ENCODE measurements at regions not wholly inside any gene's neighbourhood (a gene's known extent, or its start where the extent isn't known, plus 50 kb on each side); places are given as distances from the start of the nearest gene placed in this dataset.

DNA sequence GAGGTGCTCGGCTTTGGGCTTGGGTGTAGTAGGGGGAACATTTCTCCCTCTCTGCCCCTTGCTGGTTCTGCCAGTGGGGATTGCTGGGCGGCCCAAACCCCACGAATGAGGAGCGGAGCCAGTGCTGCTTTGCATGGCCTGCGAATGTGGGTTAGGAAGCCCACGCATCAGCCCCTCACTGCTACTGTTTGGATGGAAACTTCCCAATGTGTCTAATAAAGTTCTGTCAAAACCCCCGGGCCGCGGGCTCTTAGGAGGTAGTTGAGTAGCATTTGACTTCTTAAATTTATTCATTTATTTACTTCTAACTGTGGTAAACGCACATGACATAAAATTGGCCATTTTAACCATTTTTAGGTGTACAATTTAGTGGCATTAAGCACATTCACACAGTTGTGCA, 161.3 kb upstream of the FHL2 start:
- H3K4me3 ChIP-seq (ENCODE audit: insufficient read depth, low read depth, low read length, poor library complexity, severe bottlenecking): no peak overlapping the region
- H3K9me3 ChIP-seq (ENCODE audit: control insufficient read depth, low read length): no peaks in the 10 kb centered on the region
- no peaks in the 10 kb centered on the region for H3K36me3 ChIP-seq (ENCODE audit: control insufficient read depth, insufficient read depth, low read length)
- H3K27ac ChIP-seq (ENCODE audit: insufficient read depth, low read length, poor library complexity, severe bottlenecking): no peak overlapping the region
- H3K4me1 ChIP-seq (ENCODE audit: control insufficient read depth, insufficient read depth, low read length, poor library complexity, severe bottlenecking): no peaks in the 10 kb centered on the region
- H3K27me3 ChIP-seq (replicated peaks; ENCODE audit: control insufficient read depth, insufficient read depth, low read length, poor library complexity, severe bottlenecking): peaks cover 2% of the 10 kb centered on the region
- no peak for DNase-seq

DNA sequence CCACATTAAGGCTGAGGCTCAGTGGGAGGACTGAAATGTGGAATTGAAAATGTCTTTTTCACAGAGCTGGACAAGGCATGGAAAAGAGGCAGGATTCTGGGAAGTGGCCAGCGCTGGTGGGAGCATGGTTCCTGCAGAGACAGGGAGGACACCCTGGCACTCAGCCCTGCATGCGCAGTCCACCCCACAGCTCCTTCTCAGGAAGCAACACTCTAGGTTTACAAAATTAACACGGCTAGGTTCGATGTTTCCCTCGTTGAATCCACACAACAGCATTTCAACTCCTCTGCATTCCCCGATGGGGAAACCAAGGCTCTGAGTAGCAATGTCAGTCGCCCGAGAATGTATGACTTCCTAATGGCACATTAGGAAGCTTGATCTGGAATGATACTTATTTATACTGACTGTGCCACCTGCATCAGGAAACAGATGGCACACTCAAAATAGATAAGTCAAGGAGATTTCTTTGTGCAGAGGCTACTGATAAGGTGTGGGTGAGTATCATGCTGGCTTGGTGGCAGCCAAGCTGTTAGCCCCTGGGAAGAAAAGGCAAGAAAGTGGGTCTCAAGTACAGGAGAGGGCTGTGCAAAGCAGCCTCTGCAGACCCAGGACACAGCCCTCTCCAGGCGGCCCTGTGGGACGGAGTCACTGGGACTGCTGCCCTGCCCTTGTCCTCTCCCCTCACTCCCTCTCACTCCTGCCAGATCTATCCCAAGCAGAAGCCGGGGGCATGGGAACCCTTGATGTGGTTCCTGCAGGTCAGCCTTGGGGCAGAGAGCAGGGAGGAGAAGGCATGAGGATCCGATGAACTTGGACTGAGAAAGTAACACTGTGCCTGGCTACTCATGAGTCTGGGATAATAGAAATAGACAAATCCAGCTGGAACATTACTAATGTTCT, 158.4 kb upstream of the FHL2 start:
- DNase-seq: no peak
- peaks cover 2% of the 10 kb centered on the region for H3K27me3 ChIP-seq (replicated peaks; ENCODE audit: control insufficient read depth, insufficient read depth, low read length, poor library complexity, severe bottlenecking)

GRCh38 chr2:105556366-105556765, 157.5 kb upstream of the FHL2 start:
- Histone ChIP-seq H3K27ac (ENCODE audit: insufficient read depth, low read length, poor library complexity, severe bottlenecking) (no peak overlapping the region), H3K27me3 (replicated peaks; ENCODE audit: control insufficient read depth, insufficient read depth, low read length, poor library complexity, severe bottlenecking) (peaks cover 2% of the 10 kb centered on the region), H3K4me1 (ENCODE audit: control insufficient read depth, insufficient read depth, low read length, poor library complexity, severe bottlenecking) (no peaks in the 10 kb centered on the region), H3K9me3 (ENCODE audit: control insufficient read depth, low read length) (no peaks in the 10 kb centered on the region), H3K36me3 (ENCODE audit: control insufficient read depth, insufficient read depth, low read length) (no peaks in the 10 kb centered on the region), H3K4me3 (ENCODE audit: insufficient read depth, low read depth, low read length, poor library complexity, severe bottlenecking) (no peak overlapping the region)
- no peak for DNase-seq

More for the DNA sequence above, 158.4 kb upstream of the FHL2 start:
- Histone ChIP-seq H3K4me3 (ENCODE audit: insufficient read depth, low read depth, low read length, poor library complexity, severe bottlenecking) (no peak overlapping the region), H3K27ac (ENCODE audit: insufficient read depth, low read length, poor library complexity, severe bottlenecking) (no peak overlapping the region), H3K36me3 (ENCODE audit: control insufficient read depth, insufficient read depth, low read length) (no peaks in the 10 kb centered on the region), H3K4me1 (ENCODE audit: control insufficient read depth, insufficient read depth, low read length, poor library complexity, severe bottlenecking) (no peaks in the 10 kb centered on the region), H3K9me3 (ENCODE audit: control insufficient read depth, low read length) (no peaks in the 10 kb centered on the region)

DNA sequence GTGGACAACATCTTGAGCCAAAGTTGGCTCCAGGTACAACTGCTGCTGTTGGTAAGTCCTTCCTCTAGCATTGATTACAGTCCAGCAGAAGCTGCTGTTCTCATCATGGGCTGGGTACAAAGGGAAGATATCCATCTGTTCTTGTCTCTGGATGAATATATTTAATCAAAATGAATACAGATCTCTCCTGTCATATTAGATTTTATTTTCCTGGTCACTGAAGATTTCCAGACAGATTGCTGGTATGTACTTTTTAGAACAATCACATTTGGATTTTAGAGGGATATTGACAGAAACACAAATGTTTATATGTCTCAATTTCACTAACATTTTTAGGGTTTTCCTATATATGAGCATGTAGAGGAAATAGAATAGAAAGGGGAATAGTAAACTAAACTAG, 155.4 kb upstream of the FHL2 start:
- H3K9me3 ChIP-seq (ENCODE audit: control insufficient read depth, low read length): no peaks in the 10 kb centered on the region
- no peak for DNase-seq
- no peak overlapping the region for H3K4me3 ChIP-seq (ENCODE audit: insufficient read depth, low read depth, low read length, poor library complexity, severe bottlenecking)
- peaks cover 2% of the 10 kb centered on the region for H3K27me3 ChIP-seq (replicated peaks; ENCODE audit: control insufficient read depth, insufficient read depth, low read length, poor library complexity, severe bottlenecking)
- no peaks in the 10 kb centered on the region for H3K4me1 ChIP-seq (ENCODE audit: control insufficient read depth, insufficient read depth, low read length, poor library complexity, severe bottlenecking)
- no peak overlapping the region for H3K27ac ChIP-seq (ENCODE audit: insufficient read depth, low read length, poor library complexity, severe bottlenecking)
- no peaks in the 10 kb centered on the region for H3K36me3 ChIP-seq (ENCODE audit: control insufficient read depth, insufficient read depth, low read length)

DNA sequence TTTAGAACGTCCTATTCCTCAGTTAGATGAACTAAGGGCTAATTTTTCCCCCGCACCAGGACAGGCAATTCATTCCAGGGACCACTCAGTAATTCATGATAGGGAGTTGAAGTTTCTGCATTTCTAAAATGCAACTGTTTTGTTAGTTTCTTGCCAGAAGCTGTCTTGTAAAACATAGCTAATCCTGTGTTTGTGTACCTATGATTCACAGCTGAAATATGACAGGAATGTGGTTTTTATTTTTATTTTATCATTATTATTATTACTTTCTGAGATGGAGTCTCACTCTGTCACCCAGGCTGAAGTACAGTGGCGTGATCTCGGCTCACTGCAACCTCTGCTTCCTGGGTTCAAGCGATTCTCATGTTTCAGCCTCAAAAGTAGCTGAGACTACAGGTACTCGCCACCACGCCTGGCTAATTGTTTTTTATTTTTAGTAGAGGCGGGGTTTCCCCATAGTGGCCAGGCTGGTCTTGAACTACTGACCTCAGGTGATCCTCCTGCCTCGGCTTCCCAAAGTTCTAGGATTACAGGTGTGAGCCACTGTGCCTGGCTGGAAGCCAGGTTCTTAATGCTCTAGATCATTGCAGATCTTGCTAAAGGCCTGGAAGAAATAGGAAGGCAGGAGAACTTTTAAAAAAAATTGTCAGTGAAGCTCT, 154.8 kb upstream of the FHL2 start:
- H3K4me3 ChIP-seq (ENCODE audit: insufficient read depth, low read depth, low read length, poor library complexity, severe bottlenecking): no peak overlapping the region
- no peaks in the 10 kb centered on the region for H3K4me1 ChIP-seq (ENCODE audit: control insufficient read depth, insufficient read depth, low read length, poor library complexity, severe bottlenecking)
- no peaks in the 10 kb centered on the region for H3K36me3 ChIP-seq (ENCODE audit: control insufficient read depth, insufficient read depth, low read length)
- DNase-seq: no peak
- peaks cover 2% of the 10 kb centered on the region for H3K27me3 ChIP-seq (replicated peaks; ENCODE audit: control insufficient read depth, insufficient read depth, low read length, poor library complexity, severe bottlenecking)
- no peaks in the 10 kb centered on the region for H3K9me3 ChIP-seq (ENCODE audit: control insufficient read depth, low read length)
- H3K27ac ChIP-seq (ENCODE audit: insufficient read depth, low read length, poor library complexity, severe bottlenecking): no peak overlapping the region

- no peak for DNase-seq
- no peak overlapping the region for H3K27ac ChIP-seq (ENCODE audit: insufficient read depth, low read length, poor library complexity, severe bottlenecking)
- no peaks in the 10 kb centered on the region for H3K27me3 ChIP-seq (replicated peaks; ENCODE audit: control insufficient read depth, insufficient read depth, low read length, poor library complexity, severe bottlenecking)
- H3K36me3 ChIP-seq (ENCODE audit: control insufficient read depth, insufficient read depth, low read length): no peaks in the 10 kb centered on the region
- H3K4me3 ChIP-seq (ENCODE audit: insufficient read depth, low read depth, low read length, poor library complexity, severe bottlenecking): no peak overlapping the region
- H3K9me3 ChIP-seq (ENCODE audit: control insufficient read depth, low read length): no peaks in the 10 kb centered on the region
- peaks cover 4% of the 10 kb centered on the region for H3K4me1 ChIP-seq (ENCODE audit: control insufficient read depth, insufficient read depth, low read length, poor library complexity, severe bottlenecking)
These were observed 147.8 kb upstream of the FHL2 start for GRCh38 chr2:105546628-105546974.

DNA sequence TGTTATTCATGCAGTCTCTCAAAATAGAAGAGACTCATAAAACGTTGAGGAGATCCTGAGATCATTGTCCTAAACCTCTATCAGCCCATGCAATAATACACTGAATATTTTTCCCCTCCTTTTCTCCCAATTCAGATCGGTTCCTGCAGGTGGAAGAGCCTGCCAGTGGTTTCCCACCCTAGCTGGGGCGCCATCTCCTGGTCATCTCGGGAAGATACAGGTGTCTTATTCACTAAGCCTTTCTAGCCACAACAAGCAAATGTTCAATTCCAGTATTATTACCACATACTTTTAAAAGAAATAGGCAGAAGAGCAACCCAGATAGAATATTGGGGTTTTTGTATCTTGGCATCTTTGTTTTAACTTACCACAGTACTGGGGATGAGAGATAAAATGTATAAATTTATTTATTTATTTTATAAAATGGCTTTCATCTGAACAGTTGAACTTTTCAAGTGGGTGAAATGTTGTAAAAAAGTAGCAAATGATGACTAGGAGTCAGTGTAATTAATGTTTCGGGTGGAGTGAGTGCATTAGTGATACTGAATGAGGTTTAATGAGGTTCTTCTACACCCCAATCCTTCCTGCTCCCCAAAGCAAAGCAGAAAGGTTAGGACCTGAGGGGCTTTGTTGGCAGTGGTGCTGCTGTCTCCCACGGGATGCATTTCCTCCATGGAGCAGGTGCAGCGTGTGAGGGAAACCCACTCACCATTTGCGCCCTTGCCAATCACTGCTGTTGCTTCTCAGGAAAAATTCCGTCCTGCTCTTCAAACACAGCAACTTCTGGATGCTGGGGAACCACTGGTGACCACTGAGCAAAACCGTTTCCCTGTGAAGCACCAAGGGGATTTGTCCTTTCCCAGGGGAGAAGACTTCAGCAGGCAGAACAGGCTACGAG, 147.1 kb upstream of the FHL2 start:
- Histone ChIP-seq H3K9me3 (ENCODE audit: control insufficient read depth, low read length) (no peaks in the 10 kb centered on the region), H3K27me3 (replicated peaks; ENCODE audit: control insufficient read depth, insufficient read depth, low read length, poor library complexity, severe bottlenecking) (no peaks in the 10 kb centered on the region), H3K36me3 (ENCODE audit: control insufficient read depth, insufficient read depth, low read length) (no peaks in the 10 kb centered on the region), H3K27ac (ENCODE audit: insufficient read depth, low read length, poor library complexity, severe bottlenecking) (no peak overlapping the region), H3K4me1 (ENCODE audit: control insufficient read depth, insufficient read depth, low read length, poor library complexity, severe bottlenecking) (peaks cover 4% of the 10 kb centered on the region), H3K4me3 (ENCODE audit: insufficient read depth, low read depth, low read length, poor library complexity, severe bottlenecking) (no peak overlapping the region)
- DNase-seq: peak; percentile 23 to 50 (median 23)

DNA sequence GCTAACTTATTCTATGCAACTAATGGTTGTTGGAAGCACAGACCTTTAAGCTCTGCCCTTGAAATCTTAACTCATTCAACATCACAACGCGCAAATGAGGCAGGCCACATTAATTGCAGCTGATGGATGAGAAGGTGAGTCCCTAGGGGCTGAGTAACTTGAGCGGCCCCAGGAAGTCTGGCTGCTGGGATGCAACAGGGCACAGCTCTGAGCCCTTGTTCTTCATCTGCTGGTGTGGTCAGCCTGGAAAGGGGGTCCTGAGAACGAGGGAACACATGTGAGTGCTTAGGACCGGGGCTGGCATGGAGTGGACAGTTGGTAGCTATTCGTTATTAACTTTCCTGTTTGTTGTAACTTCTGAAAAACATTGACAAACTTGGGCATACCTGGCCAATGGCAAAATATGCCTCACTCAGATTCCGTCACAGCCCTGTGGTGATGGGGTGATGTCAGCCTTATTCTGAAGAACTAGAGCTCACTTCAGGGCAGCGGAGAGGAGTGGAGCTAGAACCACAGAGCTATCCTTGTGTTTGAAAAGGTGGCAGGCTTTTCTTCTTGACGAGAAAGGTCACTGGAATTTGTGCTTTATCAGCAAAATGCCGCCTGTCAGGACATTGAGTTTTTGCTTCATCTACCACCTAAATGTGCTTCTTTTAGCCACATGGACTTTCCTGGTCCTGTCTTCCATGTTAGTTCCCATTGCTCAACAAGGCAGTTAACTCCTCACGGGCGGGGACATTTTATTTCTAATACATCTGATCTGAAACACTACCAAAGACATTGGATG, 145.9 kb upstream of the FHL2 start:
- H3K4me3 ChIP-seq (ENCODE audit: insufficient read depth, low read depth, low read length, poor library complexity, severe bottlenecking): no peak overlapping the region
- peaks cover 4% of the 10 kb centered on the region for H3K4me1 ChIP-seq (ENCODE audit: control insufficient read depth, insufficient read depth, low read length, poor library complexity, severe bottlenecking)
- H3K36me3 ChIP-seq (ENCODE audit: control insufficient read depth, insufficient read depth, low read length): no peaks in the 10 kb centered on the region
- H3K9me3 ChIP-seq (ENCODE audit: control insufficient read depth, low read length): no peaks in the 10 kb centered on the region
- H3K27me3 ChIP-seq (replicated peaks; ENCODE audit: control insufficient read depth, insufficient read depth, low read length, poor library complexity, severe bottlenecking): no peaks in the 10 kb centered on the region
- DNase-seq: no peak
- H3K27ac ChIP-seq (ENCODE audit: insufficient read depth, low read length, poor library complexity, severe bottlenecking): no peak overlapping the region

DNA sequence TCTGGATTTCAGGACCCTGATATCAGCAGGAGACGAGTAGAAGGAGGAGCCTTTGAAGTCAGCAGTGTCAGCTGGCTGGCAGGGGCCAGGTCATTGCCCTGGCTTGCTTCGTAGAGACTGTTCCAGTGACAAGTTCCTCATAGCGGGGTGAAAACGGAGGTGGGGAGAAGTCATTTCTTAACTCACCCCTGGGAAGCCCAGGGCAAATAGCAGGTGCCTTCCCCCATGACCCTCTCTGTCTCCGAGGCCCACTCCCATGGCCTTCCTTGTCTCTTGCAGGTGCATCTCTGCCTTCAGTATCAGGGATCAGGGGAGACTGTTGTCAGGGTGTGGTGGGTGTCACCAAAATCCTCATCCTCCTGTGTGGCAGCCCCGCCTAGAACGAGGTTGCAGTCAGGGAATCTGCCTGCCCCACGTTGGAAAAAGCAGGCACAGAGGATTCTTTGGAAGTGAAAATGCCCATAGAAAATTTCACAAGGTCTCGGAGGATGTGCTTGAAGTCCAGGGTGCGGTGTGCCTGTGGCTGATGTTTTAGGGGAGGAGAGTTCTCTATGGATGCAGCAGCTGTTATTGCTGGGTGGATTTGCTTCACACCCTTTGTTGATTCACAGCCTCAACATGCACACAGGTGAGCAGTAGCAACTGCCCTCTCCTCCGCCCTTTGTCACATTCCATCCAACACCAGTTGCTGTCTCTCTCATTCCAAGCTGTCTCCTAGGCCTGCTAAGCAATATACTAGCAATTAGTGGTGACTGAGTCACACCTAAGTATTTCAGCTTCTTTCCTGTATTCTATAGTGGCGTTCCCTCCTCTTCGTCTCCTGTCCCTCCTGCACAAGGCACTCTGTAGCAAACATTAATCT, 142.6 kb upstream of the FHL2 start:
- Histone ChIP-seq H3K4me1 (ENCODE audit: control insufficient read depth, insufficient read depth, low read length, poor library complexity, severe bottlenecking) (peaks cover 2% of the 10 kb centered on the region), H3K9me3 (ENCODE audit: control insufficient read depth, low read length) (no peaks in the 10 kb centered on the region), H3K36me3 (ENCODE audit: control insufficient read depth, insufficient read depth, low read length) (no peaks in the 10 kb centered on the region), H3K27me3 (replicated peaks; ENCODE audit: control insufficient read depth, insufficient read depth, low read length, poor library complexity, severe bottlenecking) (no peaks in the 10 kb centered on the region), H3K27ac (ENCODE audit: insufficient read depth, low read length, poor library complexity, severe bottlenecking) (no peak overlapping the region), H3K4me3 (ENCODE audit: insufficient read depth, low read depth, low read length, poor library complexity, severe bottlenecking) (no peak overlapping the region)
- no peak for DNase-seq
